ENCODE measurements at regions not wholly inside any gene's neighbourhood (a gene's known extent, or its start where the extent isn't known, plus 50 kb on each side); places are given as distances from the start of the nearest gene placed in this dataset.

DNA sequence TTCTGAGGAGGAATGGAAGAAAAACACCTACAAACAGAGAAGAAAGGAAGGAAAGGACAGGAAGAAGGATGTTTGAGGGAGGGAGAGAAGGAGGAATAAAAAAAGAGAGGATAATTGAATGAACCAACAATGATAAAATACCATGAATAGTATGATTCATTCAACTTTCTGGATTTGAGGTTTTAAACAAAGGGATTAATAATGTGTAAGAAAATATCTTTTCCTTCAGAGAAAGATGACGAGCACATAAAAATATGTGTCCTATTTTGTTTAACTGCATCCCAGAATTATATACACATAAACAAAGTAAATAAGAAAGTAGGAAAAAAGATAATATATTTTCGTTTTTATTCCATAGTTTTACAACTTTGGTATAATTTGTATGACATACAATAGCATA is 1380.4 kb downstream of the STIM2 start:
- TF ChIP-seq GATA3 (IDR thresholded peaks at IDR 0.05; ENCODE audit: low read depth, low read length): no peak
- no peak for TF ChIP-seq GATA2 (IDR thresholded peaks at IDR 0.05; ENCODE audit: low read depth, low read length)

Data from SH-SY5Y (cell line).